Activated T-helper 17 cell treated with anti-CD3 and anti-CD28 coated beads, Interleukin-2, amount 50 U/mL, for 72 hours (primary cell): ENCODE measurements at regions not wholly inside any gene's neighbourhood (a gene's known extent, or its start where the extent isn't known, plus 50 kb on each side); places are given as distances from the start of the nearest gene placed in this dataset.
"Not testable (repeated sequence)": the region's sequence is repeated elsewhere in the genome, so short reads cannot be mapped to it uniquely, and the experiment has no call there.

ENCODE experiments used
- ATAC-seq: fragments of 150-1000 bp; cut with Tn5 transposase; replicated peaks from 2 replicates; pipeline ENCODE4 v1.10.0; 2021; ENCODE audit warnings: mild to moderate bottlenecking, moderate library complexity
- H3K27ac Mint-ChIP-seq: one replicate; pipeline ENCODE4 v1.8.0; 2022; ENCODE audit warnings: mixed read lengths
- H3K27me3 Mint-ChIP-seq: one replicate; pipeline ENCODE4 v1.8.0; 2022; ENCODE audit warnings: mixed read lengths
- H3K36me3 Mint-ChIP-seq: one replicate; pipeline ENCODE4 v1.8.0; 2022; ENCODE audit warnings: low read depth, mild to moderate bottlenecking, mixed read lengths
- H3K4me1 Mint-ChIP-seq: one replicate; pipeline ENCODE4 v1.8.0; 2022; ENCODE audit warnings: mixed read lengths
- H3K4me3 Mint-ChIP-seq: one replicate; pipeline ENCODE4 v1.8.0; 2022; ENCODE audit warnings: mild to moderate bottlenecking, mixed read lengths
- H3K9me3 Mint-ChIP-seq: one replicate; pipeline ENCODE4 v1.8.0; 2022; ENCODE audit warnings: mixed read lengths

DNA sequence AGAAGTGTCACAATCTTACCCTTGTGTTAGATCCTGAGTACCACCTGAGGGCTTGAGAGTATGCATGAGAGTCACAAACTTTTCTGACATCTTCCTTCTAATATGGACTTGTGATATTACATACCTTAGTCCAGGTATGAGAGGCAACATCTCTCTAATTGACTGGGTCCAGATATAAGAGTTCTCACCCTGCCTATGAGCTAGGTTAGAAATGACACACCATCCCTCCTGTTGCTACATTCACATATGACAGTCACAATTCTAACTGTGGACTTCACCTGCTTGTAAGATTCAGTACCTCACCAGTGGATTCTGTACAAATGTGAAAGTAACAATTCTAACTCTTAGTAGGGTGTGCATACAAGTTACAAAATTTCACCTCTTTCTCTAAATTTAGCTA, 245.2 kb downstream of the RPS4Y2 start:
- Mint-ChIP-seq H3K36me3 (no peaks in the 10 kb centered on the region), H3K4me1 (peaks cover 5% of the 10 kb centered on the region), H3K27ac (no peak overlapping the region), H3K4me3 (no peak overlapping the region), H3K9me3 (no peaks in the 10 kb centered on the region), H3K27me3 (no peaks in the 10 kb centered on the region)
- ATAC-seq, result peak; percentile 40

DNA sequence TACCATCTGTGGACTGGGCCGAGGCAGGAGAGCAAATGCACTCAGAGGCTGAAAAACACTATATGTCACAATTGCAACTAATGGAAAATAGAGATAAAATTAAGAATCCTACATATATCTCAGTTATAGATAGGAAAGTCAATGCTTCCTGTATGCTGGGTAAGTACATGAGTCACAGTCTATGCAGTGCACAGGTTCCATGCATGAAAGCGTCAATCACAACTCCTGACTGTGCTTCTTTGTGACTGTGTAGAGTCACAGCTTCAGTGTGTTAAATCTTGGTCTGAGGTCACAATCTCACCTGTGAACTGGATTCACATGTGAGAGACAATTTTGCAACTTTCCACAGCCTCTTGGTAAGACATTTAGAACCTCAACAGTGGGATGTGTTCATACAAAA, 247.2 kb downstream of the RPS4Y2 start:
- no peaks in the 10 kb centered on the region for H3K27me3 Mint-ChIP-seq
- no peaks in the 10 kb centered on the region for H3K4me1 Mint-ChIP-seq
- H3K9me3 Mint-ChIP-seq, result no peaks in the 10 kb centered on the region
- no peaks in the 10 kb centered on the region for H3K36me3 Mint-ChIP-seq
- ATAC-seq, result peak; percentile 47
- H3K4me3 Mint-ChIP-seq, result no peak overlapping the region
- H3K27ac Mint-ChIP-seq, result no peak overlapping the region

DNA sequence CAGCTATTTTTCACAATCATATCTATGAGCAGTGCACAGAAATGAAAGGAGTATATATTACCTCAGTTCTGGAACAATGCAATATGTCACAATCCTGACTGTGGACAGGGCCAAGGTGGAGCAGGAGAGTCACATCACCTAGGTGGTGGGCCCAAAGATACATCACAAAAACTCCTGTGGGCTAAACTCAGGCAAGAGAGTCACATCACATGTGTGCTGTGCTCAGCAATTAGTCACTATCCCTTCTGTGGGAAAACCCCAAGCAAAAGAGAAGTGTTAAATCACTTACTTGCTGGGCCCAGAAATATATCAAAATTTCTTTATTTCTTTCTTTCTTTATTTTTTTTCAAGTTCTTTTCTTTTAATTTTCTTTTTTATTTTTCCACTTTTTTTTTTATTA, 249.6 kb downstream of the RPS4Y2 start:
- Mint-ChIP-seq H3K36me3 (no peaks in the 10 kb centered on the region), H3K4me3 (no peak overlapping the region), H3K27ac (no peak overlapping the region), H3K9me3 (no peaks in the 10 kb centered on the region), H3K4me1 (no peaks in the 10 kb centered on the region), H3K27me3 (no peaks in the 10 kb centered on the region)
- peak; percentile 68 for ATAC-seq

DNA sequence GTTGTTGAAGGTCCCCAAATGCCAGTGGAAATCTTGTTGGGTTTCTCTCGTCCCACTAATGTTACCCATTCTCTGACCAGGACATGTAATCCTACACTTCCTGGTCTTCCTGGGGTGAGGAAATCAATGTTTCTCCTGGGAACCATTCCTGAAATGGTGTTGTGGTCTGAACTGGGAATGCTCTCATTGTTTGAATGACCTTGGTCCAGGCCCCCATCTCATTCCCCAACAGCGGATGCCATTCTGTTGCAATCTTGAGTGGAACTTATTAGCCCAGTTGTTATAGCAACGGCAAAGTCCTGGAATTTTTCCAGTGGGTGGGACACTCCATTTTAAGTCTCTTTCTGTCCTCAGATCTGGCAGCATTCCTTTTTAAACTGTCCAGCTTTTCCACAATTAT, 265.9 kb downstream of the RPS4Y2 start:
- Mint-ChIP-seq H3K4me3 (no peak overlapping the region), H3K27ac (no peak overlapping the region), H3K36me3 (no peaks in the 10 kb centered on the region), H3K27me3 (no peaks in the 10 kb centered on the region), H3K4me1 (peaks cover 16% of the 10 kb centered on the region), H3K9me3 (no peaks in the 10 kb centered on the region)
- no peak for ATAC-seq

DNA sequence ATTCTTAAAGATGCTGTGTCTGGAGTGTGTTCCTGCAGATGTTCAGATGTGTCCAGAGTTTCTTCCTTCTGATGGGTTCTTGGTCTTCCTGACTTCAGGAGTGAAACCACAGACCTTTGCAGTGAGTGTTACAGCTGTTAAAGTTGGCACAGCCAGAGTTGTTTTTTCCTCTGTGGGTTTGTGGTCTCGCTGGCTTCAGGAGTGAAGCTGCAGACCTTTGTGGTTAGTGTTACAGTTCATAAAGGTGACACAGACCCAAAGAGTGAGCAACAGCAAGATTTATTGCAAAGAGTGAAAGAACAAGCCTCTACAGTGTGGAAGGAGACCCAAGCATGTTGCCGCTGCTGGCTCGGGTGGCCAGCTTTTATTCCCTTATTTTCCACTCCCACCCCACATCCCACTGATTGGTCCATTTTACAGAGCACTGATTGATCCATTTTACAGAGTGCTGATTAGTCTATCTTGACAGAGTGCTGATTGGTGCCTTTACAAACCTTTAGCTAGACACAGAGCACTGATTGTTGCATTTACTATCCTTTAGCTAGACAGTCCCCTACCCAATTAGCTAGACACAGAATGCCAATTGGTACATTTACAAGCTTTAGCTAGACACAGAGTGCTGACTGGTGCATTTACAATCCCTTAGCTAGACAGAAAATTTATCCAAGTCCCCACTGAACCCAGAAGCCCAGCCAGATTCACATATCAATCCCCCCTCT, 266.6 kb downstream of the RPS4Y2 start:
- peaks cover 16% of the 10 kb centered on the region for H3K4me1 Mint-ChIP-seq
- ATAC-seq, result peak; percentile 91
- no peaks in the 10 kb centered on the region for H3K36me3 Mint-ChIP-seq
- H3K9me3 Mint-ChIP-seq, result no peaks in the 10 kb centered on the region
- no peaks in the 10 kb centered on the region for H3K27me3 Mint-ChIP-seq
- H3K4me3 Mint-ChIP-seq, result peak overlapping the region; percentile 57
- peak overlapping the region; percentile 48 for H3K27ac Mint-ChIP-seq

DNA sequence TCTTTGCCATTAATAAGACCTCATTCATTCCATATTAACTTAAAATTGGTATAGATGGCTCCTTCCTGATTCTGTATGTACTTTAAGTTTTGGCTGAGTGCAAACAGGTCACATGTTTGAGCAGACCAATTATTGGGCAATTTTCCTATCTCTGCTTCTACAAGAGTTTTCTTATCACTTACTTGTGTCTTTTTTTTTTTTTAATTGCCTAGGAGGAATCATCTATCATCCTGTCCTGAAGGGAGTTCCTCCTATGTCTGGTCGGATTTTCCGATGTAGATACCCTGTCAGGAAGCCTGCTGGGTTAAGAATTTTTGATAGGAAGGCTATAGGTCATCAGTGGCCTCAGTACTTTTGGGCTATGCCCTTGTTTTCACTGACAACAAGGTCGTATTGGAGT, 268.0 kb downstream of the RPS4Y2 start:
- Mint-ChIP-seq H3K4me3 (no peak overlapping the region), H3K4me1 (peaks cover 16% of the 10 kb centered on the region), H3K9me3 (no peaks in the 10 kb centered on the region), H3K27me3 (no peaks in the 10 kb centered on the region), H3K27ac (no peak overlapping the region), H3K36me3 (no peaks in the 10 kb centered on the region)
- no peak for ATAC-seq

DNA sequence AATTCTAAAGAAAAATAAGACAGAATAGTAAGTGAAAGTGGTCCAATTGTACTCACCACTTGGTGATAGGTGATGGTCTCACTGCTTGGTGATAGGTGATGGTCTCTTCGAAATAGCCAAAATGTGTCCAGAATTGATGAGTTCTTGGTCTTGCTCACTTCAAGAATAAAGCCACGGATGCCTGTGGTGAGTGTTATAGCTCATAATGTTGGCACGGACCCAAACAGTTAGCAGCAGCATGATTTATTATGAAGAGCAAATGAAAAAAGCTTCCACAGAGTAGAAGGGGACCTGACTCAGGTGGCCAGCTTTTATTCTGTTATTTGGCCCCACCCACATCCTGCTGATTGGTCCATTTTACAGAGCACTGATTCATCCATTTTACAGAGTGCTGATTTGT, 272.6 kb downstream of the RPS4Y2 start:
- peaks cover 7% of the 10 kb centered on the region for H3K4me1 Mint-ChIP-seq
- H3K36me3 Mint-ChIP-seq, result no peaks in the 10 kb centered on the region
- no peak for ATAC-seq
- H3K9me3 Mint-ChIP-seq, result no peaks in the 10 kb centered on the region
- H3K27me3 Mint-ChIP-seq, result no peaks in the 10 kb centered on the region
- no peak overlapping the region for H3K4me3 Mint-ChIP-seq
- H3K27ac Mint-ChIP-seq, result no peak overlapping the region

DNA sequence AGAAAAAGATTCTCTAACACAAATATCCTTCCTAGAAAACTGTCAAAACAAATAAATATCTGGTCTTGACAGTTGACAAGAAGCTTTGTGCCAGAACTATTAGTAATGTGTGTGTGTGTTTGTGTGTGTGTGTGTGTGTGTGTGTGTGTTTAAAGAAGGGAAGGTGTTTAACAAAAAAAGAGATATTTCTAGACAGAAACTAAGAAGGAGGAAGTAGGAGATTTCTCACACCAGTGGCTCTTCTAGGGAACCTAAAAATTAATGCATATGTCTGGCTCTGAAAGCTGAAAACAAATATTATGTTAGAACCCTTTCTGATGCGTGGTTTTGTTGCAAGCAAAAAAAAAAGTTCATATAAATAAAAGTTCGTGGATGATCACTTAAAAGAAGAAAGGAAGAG, 277.5 kb downstream of the RPS4Y2 start:
- Mint-ChIP-seq H3K27me3 (peaks cover 5% of the 10 kb centered on the region), H3K4me1 (peaks cover 6% of the 10 kb centered on the region), H3K36me3 (no peaks in the 10 kb centered on the region), H3K27ac (no peak overlapping the region), H3K4me3 (peak overlapping the region; percentile 19), H3K9me3 (peaks cover 4% of the 10 kb centered on the region)
- no peak for ATAC-seq

DNA sequence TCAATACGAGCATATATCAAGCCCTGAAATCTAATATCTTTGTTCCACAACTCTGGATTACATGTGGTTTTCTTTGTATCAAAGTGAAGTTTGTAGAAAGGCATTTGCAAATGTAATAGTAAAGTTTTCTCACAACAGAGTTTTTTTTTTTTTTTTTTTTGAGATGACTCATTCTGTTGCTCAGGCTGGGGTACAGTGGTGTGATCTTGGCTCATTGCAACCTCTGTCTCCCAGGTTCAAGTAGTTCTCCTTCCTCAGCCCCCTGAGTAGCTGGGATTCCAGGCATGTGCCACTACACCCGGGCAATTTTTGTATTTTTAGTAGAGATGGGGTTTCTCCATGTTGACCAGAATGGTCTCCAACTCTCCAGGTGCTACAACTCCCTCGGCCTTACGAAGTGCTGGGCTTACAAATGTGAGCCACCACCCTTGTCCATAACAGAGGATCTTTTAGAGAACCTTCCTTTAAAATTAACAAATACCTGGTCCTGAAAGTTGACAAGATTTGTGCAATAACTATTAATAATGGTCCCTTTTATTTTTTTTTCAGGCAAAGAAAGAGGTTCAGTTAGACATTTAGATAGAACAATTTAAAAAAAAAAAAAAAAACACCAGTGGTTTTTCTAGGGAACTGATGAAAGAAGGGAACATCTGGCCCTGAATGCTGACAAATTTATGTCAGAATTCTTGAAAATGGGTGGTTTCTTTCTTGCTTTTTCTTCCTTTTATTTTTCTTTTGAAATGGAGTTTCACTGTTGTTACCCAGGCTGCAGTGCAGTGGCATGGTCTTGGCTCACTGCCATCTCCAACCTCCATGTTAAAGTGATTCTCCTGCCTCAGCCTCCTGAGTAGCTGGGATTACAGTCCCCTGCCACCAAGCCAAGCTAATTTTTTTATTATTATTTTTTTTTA, 278.5 kb downstream of the RPS4Y2 start:
- no peaks in the 10 kb centered on the region for H3K36me3 Mint-ChIP-seq
- H3K4me1 Mint-ChIP-seq, result peaks cover 6% of the 10 kb centered on the region
- peaks cover 6% of the 10 kb centered on the region for H3K9me3 Mint-ChIP-seq
- peak; percentile 55 for ATAC-seq
- H3K27ac Mint-ChIP-seq, result no peak overlapping the region
- peaks cover 7% of the 10 kb centered on the region for H3K27me3 Mint-ChIP-seq
- peak overlapping the region; percentile 16 for H3K4me3 Mint-ChIP-seq

DNA sequence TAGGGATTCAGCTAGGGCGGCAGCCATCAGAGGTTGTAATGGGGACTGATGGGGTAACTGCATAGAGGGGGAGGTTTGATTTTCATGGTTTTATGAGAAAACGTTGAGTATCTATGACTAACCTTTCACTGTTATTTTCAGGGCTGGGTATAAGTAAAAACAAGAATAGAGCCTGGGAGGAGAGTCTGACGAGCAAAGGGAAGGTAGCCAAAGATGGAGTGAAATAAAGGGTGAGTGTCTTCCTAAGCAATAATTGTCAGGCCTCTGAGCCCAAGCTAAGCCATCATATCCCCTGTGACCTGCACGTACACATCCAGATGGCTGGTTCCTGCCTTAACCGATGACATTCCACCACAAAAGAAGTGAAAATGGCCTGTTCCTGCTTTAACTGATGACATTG, 281.5 kb downstream of the RPS4Y2 start:
- not testable (repeated sequence) for H3K27ac Mint-ChIP-seq, H3K36me3 Mint-ChIP-seq, H3K4me1 Mint-ChIP-seq, H3K27me3 Mint-ChIP-seq, H3K9me3 Mint-ChIP-seq, H3K4me3 Mint-ChIP-seq
- ATAC-seq, result peak; percentile 29

DNA sequence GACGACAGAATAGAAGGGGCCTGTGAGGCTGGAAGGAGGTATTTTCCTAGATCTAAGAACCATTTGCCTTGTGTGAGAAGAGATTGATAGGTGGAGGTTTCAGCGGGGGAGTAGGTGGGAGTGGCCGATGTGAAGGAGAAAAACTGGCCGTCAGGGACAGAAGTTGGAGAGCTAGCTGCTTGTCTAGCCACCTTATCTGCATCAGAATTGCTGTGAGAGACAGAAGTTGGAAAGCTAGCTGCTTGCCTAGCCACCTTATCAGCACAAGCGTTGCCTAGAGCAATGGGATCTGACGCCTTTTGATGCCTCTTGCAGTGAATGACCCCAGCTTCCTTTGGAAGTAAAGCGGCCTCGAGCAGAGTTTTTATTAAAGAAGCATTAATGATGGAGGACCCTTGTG, 283.9 kb downstream of the RPS4Y2 start:
- H3K4me1 Mint-ChIP-seq, result peaks cover 6% of the 10 kb centered on the region
- H3K9me3 Mint-ChIP-seq, result peaks cover 12% of the 10 kb centered on the region
- H3K27me3 Mint-ChIP-seq, result peaks cover 7% of the 10 kb centered on the region
- H3K36me3 Mint-ChIP-seq, result no peaks in the 10 kb centered on the region
- ATAC-seq, result no peak
- H3K27ac Mint-ChIP-seq, result no peak overlapping the region
- H3K4me3 Mint-ChIP-seq, result no peak overlapping the region

DNA sequence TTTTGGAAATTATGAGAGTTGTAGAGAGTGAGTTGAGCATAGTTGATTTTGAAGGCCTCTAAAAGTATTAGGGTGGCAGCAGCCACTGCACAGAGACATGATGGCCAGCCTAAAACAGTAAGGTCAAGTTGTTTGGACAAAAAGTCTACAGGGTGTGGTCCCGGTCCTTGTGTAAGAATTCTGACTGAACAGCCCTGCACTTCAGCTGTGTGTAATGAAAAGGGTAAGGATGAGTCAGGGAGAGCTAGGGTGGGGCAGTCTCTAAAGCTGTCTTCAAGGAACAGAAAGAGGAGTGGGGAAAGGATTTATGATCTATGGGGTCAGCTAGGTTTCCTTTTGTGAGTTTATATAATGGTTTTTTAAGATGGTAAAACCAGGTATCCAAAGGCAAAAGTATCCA, 284.8 kb downstream of the RPS4Y2 start:
- not testable (repeated sequence) for ATAC-seq, H3K36me3 Mint-ChIP-seq, H3K27ac Mint-ChIP-seq, H3K27me3 Mint-ChIP-seq, H3K4me1 Mint-ChIP-seq, H3K4me3 Mint-ChIP-seq
- H3K9me3 Mint-ChIP-seq, result peaks cover 12% of the 10 kb centered on the region

DNA sequence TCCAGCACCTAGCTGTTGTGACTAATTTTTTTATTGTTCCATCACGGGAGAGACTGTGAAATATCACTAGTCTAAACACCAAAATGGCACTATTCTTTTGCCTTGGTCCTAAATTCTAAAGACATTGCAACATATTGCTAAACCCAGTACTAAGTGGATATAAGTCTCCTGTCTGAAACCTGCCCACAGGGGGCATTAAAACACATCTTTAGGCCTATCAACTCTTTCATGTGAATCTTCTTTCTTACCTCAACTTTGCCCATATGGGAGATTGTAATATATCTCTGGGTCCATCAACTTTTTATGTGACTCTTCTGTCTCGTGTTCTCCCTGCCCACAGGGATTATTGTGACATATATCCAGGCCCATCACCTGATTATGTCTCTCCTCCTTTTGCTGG, 317.2 kb downstream of the RPS4Y2 start:
- no peaks in the 10 kb centered on the region for H3K9me3 Mint-ChIP-seq
- no peaks in the 10 kb centered on the region for H3K36me3 Mint-ChIP-seq
- no peak for ATAC-seq
- H3K27me3 Mint-ChIP-seq, result no peaks in the 10 kb centered on the region
- no peak overlapping the region for H3K27ac Mint-ChIP-seq
- no peaks in the 10 kb centered on the region for H3K4me1 Mint-ChIP-seq
- H3K4me3 Mint-ChIP-seq, result no peak overlapping the region

DNA sequence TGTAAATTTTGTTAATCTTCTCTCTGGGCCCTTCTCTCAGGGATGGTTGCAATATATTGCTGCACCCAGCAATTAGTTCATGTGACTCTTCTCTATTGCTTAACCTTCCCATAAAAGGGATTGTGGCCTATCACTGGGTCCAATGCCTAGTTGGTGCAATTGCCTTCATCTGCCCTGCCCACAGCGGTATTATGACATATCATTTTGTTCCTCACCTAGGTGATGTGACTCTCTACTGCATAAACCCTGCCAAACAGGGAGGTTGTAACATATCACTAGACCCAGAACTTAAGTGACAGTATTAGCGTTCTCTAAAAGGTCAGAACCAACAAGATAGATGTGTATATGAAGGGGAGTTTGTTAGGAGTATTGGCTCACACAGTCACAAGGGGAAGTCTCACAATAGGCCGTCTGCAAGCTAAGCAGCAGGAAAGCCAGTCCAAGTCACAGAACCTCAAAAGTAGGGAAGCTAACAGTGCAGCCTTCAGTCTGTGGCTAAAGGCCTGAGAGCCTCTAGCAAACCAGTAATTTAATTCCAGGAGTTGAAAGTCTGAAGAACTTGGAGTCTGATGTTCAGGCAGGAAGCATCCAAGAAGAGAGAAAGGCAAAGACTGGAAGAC, 317.8 kb downstream of the RPS4Y2 start:
- no peak overlapping the region for H3K27ac Mint-ChIP-seq
- H3K4me1 Mint-ChIP-seq, result no peaks in the 10 kb centered on the region
- no peaks in the 10 kb centered on the region for H3K9me3 Mint-ChIP-seq
- no peak overlapping the region for H3K4me3 Mint-ChIP-seq
- H3K27me3 Mint-ChIP-seq, result no peaks in the 10 kb centered on the region
- H3K36me3 Mint-ChIP-seq, result no peaks in the 10 kb centered on the region
- ATAC-seq, result no peak

DNA sequence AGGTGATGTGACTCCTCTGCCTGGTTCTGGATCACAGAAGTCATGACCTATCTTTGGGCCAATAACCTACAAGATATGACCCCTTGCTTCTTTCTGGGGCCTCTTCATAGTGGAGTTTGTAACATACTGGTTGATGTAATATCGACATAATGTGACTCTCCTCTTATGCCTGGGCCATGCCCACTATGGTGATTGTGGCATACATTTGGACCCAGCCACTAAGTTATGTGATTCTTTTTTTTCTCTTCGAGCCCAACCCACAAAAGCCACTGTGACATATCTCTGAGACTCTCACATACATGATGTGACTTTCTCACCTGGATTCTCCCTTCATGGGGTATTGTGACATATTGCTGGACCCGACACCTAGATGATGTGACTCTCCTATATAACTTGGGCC, 319.8 kb downstream of the RPS4Y2 start:
- no peaks in the 10 kb centered on the region for H3K4me1 Mint-ChIP-seq
- ATAC-seq, result peak; percentile 3
- H3K36me3 Mint-ChIP-seq, result no peaks in the 10 kb centered on the region
- H3K4me3 Mint-ChIP-seq, result no peak overlapping the region
- H3K27ac Mint-ChIP-seq, result no peak overlapping the region
- H3K27me3 Mint-ChIP-seq, result no peaks in the 10 kb centered on the region
- H3K9me3 Mint-ChIP-seq, result no peaks in the 10 kb centered on the region
